WERI-Rb-1 (cell line): ENCODE measurements at regions not wholly inside any gene's neighbourhood (a gene's known extent, or its start where the extent isn't known, plus 50 kb on each side); places are given as distances from the start of the nearest gene placed in this dataset.

Experiments
- DNase-seq: peaks from one replicate; pipeline ENCODE4 v3.0.0-alpha.2; 2020
- H3K27ac ChIP-seq: fragments of 250-450 bp; sonication (Bioruptor Pico); 2 replicates; pipeline ENCODE4 v1.5.1; 2020; ENCODE audit warnings: mild to moderate bottlenecking, moderate library complexity
- H3K27me3 ChIP-seq: fragments of 250-450 bp; sonication (Bioruptor Pico); 2 replicates; pipeline ENCODE4 v1.5.1; 2021; ENCODE audit warnings: mild to moderate bottlenecking, low read depth, moderate library complexity; ENCODE audit not compliant: insufficient read depth, severe bottlenecking
- H3K36me3 ChIP-seq: fragments of 250-450 bp; sonication (Bioruptor Pico); 2 replicates; pipeline ENCODE4 v1.5.1; 2020; ENCODE audit warnings: mild to moderate bottlenecking, moderate library complexity
- H3K4me3 ChIP-seq: 2 replicates; pipeline ENCODE4 v1.5.1; 2011; ENCODE audit warnings: low read depth, mild to moderate bottlenecking, control low read depth, low read length
- H3K9me3 ChIP-seq: fragments of 250-450 bp; sonication (Bioruptor Pico); 2 replicates; pipeline ENCODE4 v1.5.1; 2021; ENCODE audit warnings: mild to moderate bottlenecking, moderate library complexity; ENCODE audit not compliant: severe bottlenecking
- CTCF ChIP-seq: IDR thresholded peaks from 2 replicates; pipeline ENCODE4 v1.5.1; 2011; ENCODE audit warnings: low read depth, mild to moderate bottlenecking, control low read depth, inconsistent platforms, low read length

GRCh38 chr1:2867861-2868260, 66.4 kb upstream of the TTC34 start:
- Histone ChIP-seq H3K9me3 (peaks cover 13% of the 10 kb centered on the region), H3K4me3 (no peak overlapping the region), H3K36me3 (no peaks in the 10 kb centered on the region), H3K27me3 (no peaks in the 10 kb centered on the region), H3K27ac (no peak overlapping the region)
- TF ChIP-seq CTCF: peak; percentile 48; the same call in 1 of the 2 replicates
- DNase-seq: no peak

GRCh38 chr1:2868571-2869195, 67.2 kb upstream of the TTC34 start:
- H3K27me3 ChIP-seq: no peaks in the 10 kb centered on the region
- TF ChIP-seq CTCF: no peak
- no peaks in the 10 kb centered on the region for H3K36me3 ChIP-seq
- H3K9me3 ChIP-seq: peaks cover 13% of the 10 kb centered on the region
- H3K27ac ChIP-seq: no peak overlapping the region
- no peak for DNase-seq
- no peak overlapping the region for H3K4me3 ChIP-seq

GRCh38 chr1:2871246-2871815, 69.8 kb upstream of the TTC34 start:
- DNase-seq: no peak
- no peak overlapping the region for H3K27ac ChIP-seq
- TF ChIP-seq CTCF: no peak
- H3K9me3 ChIP-seq: peaks cover 13% of the 10 kb centered on the region
- peaks cover 16% of the 10 kb centered on the region for H3K27me3 ChIP-seq
- no peak overlapping the region for H3K4me3 ChIP-seq
- H3K36me3 ChIP-seq: no peaks in the 10 kb centered on the region

DNA sequence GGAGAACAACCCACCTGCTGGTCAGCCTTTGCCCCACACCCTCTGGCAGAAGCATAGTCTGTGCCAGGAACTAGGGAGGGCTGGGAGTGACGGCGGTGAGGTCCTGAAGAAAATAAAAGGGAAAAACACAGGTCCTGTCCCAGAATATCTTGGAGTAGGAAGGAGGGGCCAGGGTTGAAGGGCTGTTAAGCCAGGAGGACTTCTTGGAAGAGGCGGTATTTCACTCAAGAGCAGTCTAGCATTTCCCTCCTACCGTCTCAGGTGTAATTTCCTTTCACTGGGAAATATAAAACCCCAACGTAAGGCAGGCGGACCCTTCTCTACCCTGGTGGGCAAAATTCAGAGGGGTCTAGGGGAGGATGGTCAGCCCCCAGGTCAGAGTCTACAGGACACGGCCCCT, 72.7 kb upstream of the TTC34 start:
- no peak for TF ChIP-seq CTCF
- no peak overlapping the region for H3K27ac ChIP-seq
- H3K4me3 ChIP-seq: no peak overlapping the region
- H3K36me3 ChIP-seq: no peaks in the 10 kb centered on the region
- H3K9me3 ChIP-seq: peaks cover 13% of the 10 kb centered on the region
- peaks cover 21% of the 10 kb centered on the region for H3K27me3 ChIP-seq
- DNase-seq: no peak

- Histone ChIP-seq H3K9me3 (peaks cover 13% of the 10 kb centered on the region), H3K27ac (no peak overlapping the region), H3K4me3 (no peak overlapping the region), H3K36me3 (no peaks in the 10 kb centered on the region), H3K27me3 (peaks cover 21% of the 10 kb centered on the region)
- DNase-seq: no peak
- TF ChIP-seq CTCF: no peak
These were observed 73.4 kb upstream of the TTC34 start for GRCh38 chr1:2874607-2875480.
